NCI-H2029 treated with DMSO at 0.1 percent for 48 hours (cell line): ENCODE measurements at regions not wholly inside any gene's neighbourhood (a gene's known extent, or its start where the extent isn't known, plus 50 kb on each side); places are given as distances from the start of the nearest gene placed in this dataset.

Experiments
- DNase-seq: peaks from one replicate; lab custom pipeline; 2025; lab: John Stamatoyannopoulos, UW

GRCh38 chr10:58970160-58970915 is 206.1 kb upstream of the PHYHIPL start:
- DNase-seq: no peak

GRCh38 chr10:58971211-58971610 is 205.2 kb upstream of the PHYHIPL start:
- no peak for DNase-seq

DNA sequence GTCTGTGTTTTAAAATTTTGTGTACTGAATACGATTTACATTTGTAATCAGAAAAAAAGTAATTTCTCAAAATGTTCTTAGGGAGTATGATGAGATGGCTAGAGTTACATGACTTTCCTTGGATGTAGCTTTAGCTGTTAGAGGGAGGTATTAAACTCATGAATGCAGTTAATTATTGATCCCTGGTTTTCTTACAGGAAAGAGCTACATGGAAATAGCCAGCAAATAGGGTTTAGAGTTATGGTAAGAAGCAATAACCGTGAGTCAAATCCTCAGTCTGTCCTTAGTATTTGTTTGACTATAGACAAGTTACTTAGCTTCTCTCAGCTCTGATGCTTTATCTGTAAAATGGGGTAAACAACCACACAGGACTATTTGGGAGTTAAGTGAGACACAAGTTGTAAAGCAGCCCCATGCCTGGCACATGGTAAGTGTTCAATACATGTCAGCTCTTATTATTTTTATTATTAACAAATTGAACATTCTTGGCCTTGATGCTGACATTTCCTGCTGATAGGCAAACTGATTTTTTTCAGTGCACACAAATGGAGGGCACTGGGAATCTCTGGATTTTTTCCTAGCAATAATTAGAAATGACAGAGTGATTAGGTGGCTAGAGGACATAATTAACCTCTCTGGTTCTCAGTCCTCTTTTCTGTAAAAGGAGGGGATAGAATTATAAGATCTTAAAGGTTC is 204.5 kb upstream of the PHYHIPL start:
- no peak for DNase-seq

- no peak for DNase-seq
These were observed 203.7 kb upstream of the PHYHIPL start for GRCh38 chr10:58972576-58973234.

DNA sequence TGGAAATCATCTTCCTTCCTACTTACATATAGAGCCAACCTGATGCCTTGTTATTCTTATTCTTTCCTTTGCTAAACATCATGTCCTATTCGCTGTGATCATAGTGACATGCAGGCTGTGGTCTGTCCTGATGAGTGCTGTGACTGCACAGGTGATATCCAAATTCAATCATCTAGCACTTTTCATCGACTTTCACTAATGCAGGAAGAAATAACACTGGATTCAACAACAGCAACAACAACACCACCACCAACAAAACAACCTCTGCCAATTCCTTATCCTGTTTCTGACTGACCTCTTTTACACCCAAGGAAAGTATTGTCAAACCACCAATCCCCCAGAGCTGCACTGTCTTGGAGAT is 203.2 kb upstream of the PHYHIPL start:
- DNase-seq: no peak

DNA sequence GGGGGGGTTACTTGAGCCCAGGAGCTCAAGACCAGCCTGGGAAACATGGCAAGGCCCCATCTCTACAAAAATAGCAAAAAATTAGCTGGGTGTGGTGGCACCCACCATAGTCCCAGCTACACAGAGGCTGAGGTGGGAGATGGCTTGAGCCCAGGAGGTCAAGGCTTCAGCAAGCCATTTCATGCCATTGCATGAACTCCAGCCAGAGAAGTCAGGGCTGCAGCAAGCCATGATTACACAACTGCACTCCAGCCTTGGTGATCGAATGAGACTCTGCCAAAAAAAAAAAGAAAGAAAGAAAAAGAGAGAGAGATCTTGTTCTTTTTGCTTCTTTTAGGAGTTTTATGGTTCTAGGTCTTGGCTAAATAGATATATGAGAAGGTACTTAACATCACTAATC is 200.2 kb upstream of the PHYHIPL start:
- no peak for DNase-seq

GRCh38 chr10:58979711-58980110 is 196.7 kb upstream of the PHYHIPL start:
- DNase-seq: no peak

- no peak for DNase-seq
These were observed 195.5 kb upstream of the PHYHIPL start for GRCh38 chr10:58980826-58981415.

DNA sequence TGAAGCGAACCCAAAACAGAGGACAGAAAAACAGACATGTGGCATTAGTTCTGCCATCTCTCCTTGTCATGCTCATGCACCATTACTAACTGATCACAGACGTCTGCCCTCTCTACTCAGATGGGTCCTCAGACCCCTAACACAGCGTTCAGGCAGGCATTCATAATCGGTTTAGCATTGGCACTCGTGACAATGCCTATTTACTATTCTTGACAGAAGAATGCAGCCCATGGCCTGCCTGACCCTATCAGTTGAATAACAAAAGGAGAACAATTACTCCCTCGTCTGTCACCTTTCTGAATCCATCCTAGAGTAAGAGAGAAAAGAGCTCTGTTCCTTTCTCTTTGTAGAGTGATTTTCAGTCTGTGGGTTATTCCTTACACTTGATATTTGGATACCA is 194.6 kb upstream of the PHYHIPL start:
- no peak for DNase-seq

DNA sequence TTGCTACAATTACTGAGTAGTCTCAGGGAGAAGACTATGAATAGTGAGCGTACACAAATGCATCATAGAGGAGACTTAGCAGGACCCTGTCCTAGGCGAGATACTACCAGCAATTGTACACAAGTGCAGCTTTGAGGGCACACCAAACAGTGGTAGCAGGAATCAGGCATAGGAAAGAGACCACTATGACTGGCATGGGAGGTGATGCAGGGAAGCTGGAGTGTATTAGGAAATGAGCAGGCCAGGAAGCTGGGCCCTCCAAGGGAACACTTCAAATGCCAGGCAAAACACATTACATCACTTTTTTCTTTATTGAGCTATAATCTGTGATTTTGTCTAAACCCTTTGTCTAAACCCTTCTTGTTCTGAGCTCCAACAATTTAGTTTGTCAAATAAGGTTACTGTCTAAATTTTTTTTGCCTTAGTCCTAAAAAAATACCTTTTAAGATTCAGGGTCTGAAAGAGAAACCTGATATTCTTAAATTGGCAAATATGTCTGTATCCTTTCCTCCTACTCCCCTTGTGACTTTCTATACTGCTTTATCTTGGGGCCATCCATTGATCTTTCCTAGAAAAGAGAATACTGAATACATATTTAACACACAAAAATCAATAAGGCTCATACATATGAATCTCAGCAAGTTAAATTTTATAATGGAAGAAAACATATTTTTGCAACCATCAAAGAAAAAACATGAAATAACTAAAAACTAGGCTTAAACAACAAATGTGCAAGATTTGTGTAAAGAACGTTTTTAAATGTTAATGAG is 193.8 kb upstream of the PHYHIPL start:
- DNase-seq: no peak

DNA sequence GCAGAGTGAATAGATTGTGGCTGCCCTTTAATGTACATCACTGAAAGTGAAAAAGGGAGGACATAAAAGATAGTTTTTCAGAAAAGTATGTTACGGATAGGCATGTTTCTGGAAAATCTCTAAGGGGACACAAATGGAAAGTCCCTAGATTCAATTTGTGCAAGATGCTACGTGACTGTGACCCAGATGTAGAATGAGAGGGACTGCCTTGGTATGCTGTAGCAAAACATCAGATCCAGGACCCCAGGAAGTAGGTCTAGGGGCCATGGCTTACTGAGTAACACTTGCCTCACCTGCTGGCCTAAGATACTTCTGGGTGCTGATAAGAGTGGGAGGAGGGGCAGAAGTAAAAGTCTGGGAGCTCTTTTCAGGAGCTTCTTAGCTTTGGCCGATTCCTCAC is 191.2 kb upstream of the PHYHIPL start:
- no peak for DNase-seq

- DNase-seq: no peak
These were observed 186.9 kb upstream of the PHYHIPL start for GRCh38 chr10:58989486-58990039.

DNA sequence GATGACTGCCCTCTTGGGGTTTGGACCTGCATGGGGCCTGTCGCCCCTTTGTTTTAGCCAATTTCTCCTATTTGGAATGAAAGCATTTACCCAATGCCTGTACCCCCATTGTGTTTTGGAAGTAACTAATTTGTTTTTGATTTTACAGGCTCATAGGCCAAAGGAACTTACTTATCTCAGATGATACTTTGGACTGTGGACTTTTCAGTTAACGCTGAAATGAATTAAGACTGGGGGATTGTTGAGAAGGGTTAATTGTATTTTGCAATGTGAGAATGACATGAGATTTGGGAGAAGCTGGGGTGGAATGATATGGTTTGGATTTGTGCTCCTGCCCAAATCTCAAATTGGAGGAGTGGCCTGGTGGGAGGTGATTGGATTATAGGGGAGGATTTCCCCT is 185.8 kb upstream of the PHYHIPL start:
- no peak for DNase-seq

- DNase-seq: no peak
These were observed 184.6 kb upstream of the PHYHIPL start for GRCh38 chr10:58991856-58992255.

DNA sequence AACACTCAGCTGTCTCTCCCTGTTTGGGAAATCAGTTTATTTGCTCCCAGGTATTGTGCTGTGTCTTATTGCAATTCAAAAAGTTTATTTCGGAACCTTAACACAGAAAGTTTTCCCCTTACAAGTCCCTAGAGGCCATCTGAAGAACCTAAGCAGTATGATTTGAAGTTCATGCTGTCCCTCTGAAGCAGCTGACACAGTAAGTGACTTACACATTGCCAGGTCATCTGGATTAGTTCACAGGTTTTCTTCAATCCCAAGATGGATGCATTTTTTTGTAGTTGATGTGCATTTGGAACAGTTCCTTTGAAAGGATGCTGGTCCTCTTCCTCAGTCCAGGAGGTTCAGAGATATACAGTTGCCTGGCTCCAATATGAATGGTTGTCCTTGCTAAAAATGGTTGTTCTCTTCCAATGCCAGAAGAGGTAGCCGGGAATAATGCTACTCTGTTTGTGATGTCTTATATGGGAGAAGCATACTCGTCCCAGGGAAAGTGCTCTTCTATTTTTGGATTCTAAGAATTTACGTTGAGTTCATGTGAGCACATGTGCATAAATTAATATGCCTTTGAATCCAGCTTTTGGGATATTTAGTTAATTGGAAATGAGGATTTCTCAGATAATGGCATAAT is 183.5 kb upstream of the PHYHIPL start:
- DNase-seq: no peak

DNA sequence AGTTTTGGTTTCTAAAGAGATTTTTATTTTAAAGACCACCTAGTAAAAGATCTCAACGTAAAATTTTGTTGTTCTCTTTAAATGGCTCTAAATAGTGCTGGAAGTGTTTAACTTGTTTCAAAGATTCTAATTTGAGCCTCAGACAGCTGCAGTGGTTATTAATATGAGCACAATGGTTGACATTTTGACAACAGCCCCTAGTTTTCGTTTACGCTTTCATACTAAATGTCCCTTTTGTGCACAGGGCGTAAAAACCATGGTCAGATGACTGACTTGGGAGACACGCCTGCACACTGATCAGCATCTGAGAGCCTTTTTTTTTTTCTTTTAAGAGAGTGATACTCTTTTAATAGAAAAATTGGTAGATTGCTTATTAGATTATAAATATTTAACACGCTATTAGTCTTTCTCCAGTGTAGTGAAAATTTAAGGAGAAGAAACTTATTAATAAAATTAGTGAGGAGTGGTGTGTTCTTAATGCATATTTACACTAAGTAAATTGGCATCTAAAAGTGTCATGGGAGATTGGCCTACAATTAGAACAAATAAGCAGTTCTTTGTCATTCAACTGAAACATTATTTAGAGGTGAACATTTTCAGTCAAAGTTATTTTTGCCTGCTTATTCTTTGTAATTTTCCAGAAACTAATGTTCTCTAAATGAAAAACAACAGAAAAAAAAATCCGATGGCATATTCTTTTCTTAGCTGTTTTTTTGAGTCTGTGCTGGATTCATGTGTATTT is 182.8 kb upstream of the PHYHIPL start:
- DNase-seq: no peak

GRCh38 chr10:58994226-58995057 is 182.0 kb upstream of the PHYHIPL start:
- DNase-seq: no peak

DNA sequence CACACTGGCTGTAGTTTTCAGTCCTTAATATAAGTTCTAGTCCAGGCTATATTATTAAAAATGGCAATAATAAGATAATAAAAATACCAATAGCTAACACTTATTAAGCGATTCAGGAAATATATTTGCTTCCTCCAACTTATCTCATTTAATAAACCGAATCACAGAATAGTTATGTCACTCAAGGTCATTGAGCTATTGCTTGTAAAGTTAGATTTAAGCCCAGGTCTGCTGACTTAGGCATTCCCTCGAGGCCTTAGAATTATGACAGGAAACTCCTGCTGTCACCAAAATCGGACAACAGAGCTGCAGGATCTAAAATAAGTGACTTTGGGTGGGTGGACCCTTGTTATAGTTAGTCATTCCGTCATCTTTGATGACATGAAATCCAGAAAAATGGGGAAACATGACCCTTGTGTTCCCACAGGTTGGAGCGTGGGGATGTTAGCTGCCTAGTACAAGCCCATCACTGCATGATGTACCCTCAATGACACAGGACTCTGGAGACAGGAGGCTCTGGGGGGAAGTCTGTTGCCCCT is 181.3 kb upstream of the PHYHIPL start:
- DNase-seq: no peak

DNA sequence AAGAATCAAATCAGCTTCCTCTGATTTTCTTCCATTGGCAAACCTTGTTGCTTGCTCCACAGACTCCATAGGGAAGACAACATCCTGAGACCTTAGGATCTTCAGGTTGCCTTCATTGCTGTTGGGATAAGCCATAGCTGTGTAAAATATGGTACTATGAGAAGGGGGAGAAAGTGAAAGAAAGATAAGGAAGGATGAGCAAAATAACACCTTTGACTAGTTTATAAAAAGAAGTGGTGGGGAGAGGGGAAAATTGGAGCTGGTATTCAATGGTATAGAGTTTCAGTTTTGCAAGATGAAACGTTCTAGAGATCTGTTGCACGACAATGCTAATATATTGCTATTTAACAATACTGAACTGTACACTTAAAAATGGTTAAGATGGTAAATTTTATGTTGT is 180.4 kb upstream of the PHYHIPL start:
- no peak for DNase-seq
